ENCODE measurements at regions not wholly inside any gene's neighbourhood (a gene's known extent, or its start where the extent isn't known, plus 50 kb on each side); places are given as distances from the start of the nearest gene placed in this dataset.

DNA sequence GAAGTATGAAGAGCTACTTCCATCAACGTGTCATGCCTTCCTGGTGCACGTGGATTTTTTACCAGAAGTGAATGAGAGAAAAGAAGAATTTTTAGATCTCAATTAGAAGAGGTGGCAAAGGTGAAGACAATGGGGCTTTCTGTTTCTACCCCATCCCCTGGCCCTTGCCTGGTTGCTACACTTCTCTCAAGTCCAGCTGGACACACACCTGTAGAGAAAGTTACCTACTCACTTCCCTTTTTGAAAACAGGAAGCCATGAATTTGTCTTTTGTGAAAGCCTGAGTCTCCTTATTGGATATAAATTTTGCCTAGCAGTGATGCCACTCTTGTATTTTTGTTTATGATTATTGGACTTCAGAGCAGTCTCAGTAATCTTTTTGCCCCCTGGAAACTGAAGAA lies 142.9 kb upstream of the AKR1E2 start:
- H3K4me3 ChIP-seq (ENCODE audit: low read length): no peak overlapping the region
- H3K9me3 ChIP-seq (ENCODE audit: control insufficient read depth, insufficient read depth, low read length): no peaks in the 10 kb centered on the region
- H3K9me2 ChIP-seq (replicated peaks; ENCODE audit: control insufficient read depth, low read length): no peaks in the 10 kb centered on the region
- H4K20me1 ChIP-seq (ENCODE audit: control insufficient read depth, insufficient read depth, low read depth, low read length): no peaks in the 10 kb centered on the region
- H3K36me3 ChIP-seq (ENCODE audit: control insufficient read depth, low read length): no peaks in the 10 kb centered on the region
- no peak overlapping the region for H3K4me2 ChIP-seq (ENCODE audit: low read length)
- no peak overlapping the region for H3K27ac ChIP-seq (ENCODE audit: low read depth, low read length)
- no peak for TF ChIP-seq EZH2phosphoT487 (IDR thresholded peaks at IDR 0.05; ENCODE audit: borderline replicate concordance, low read length)
- TF ChIP-seq, protein P1, sequence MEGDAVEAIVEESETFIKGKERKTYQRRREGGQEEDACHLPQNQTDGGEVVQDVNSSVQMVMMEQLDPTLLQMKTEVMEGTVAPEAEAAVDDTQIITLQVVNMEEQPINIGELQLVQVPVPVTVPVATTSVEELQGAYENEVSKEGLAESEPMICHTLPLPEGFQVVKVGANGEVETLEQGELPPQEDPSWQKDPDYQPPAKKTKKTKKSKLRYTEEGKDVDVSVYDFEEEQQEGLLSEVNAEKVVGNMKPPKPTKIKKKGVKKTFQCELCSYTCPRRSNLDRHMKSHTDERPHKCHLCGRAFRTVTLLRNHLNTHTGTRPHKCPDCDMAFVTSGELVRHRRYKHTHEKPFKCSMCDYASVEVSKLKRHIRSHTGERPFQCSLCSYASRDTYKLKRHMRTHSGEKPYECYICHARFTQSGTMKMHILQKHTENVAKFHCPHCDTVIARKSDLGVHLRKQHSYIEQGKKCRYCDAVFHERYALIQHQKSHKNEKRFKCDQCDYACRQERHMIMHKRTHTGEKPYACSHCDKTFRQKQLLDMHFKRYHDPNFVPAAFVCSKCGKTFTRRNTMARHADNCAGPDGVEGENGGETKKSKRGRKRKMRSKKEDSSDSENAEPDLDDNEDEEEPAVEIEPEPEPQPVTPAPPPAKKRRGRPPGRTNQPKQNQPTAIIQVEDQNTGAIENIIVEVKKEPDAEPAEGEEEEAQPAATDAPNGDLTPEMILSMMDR (IDR thresholded peaks at IDR 0.05; ENCODE audit: low read depth, low read length, poor library complexity, severe bottlenecking): no peak
- H3K79me2 ChIP-seq (ENCODE audit: control insufficient read depth, low read length): no peaks in the 10 kb centered on the region
- H3F3A ChIP-seq (ENCODE audit: control insufficient read depth, insufficient read depth): no peaks in the 10 kb centered on the region
- no peaks in the 10 kb centered on the region for H3K4me1 ChIP-seq (ENCODE audit: control insufficient read depth, low read length)
- H3K27me3 ChIP-seq (ENCODE audit: control insufficient read depth, low read length): no peaks in the 10 kb centered on the region

DNA sequence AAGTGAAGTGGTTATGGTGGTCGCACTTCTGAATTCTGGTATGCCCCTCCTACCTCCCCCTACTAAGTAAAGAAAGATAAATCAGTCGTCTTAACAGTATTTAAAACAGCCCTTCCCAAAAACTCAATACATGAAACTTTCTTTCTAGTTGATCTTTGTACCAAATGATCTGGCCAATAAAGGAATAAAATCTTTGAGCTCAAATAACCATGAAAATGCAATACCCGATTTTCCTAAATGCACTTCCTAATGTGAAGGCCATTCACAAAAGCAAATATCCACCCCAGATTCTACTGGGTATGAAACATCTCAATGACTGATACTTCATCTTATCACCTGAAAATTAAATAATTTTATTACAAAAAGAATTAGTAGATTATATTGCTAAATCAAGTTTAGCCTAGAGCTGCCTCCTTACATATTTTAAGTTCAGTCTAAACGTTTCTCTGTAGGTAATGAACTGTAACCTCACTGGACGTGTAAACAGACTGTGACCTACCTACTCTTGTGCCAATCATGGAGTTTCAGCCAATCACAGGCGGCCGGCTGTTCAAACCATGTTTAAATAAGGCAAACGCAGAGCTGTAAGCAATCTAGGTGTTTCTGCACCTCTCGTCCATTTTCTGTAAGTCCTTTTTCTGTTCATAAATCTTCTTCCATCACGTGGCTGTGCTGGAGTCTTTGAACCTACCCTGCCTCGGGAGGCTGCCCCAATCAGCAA lies 146.9 kb upstream of the AKR1E2 start:
- H3K36me3 ChIP-seq (ENCODE audit: control insufficient read depth, low read length): no peaks in the 10 kb centered on the region
- no peaks in the 10 kb centered on the region for H3K9me3 ChIP-seq (ENCODE audit: control insufficient read depth, insufficient read depth, low read length)
- H3K9me2 ChIP-seq (replicated peaks; ENCODE audit: control insufficient read depth, low read length): no peaks in the 10 kb centered on the region
- H3K27ac ChIP-seq (ENCODE audit: low read depth, low read length): no peak overlapping the region
- H3K4me3 ChIP-seq (ENCODE audit: low read length): no peak overlapping the region
- H3K4me2 ChIP-seq (ENCODE audit: low read length): no peak overlapping the region
- no peaks in the 10 kb centered on the region for H3K4me1 ChIP-seq (ENCODE audit: control insufficient read depth, low read length)
- no peaks in the 10 kb centered on the region for H3K27me3 ChIP-seq (ENCODE audit: control insufficient read depth, low read length)
- no peaks in the 10 kb centered on the region for H3F3A ChIP-seq (ENCODE audit: control insufficient read depth, insufficient read depth)
- TF ChIP-seq, protein P1 (IDR thresholded peaks at IDR 0.05; ENCODE audit: low read depth, low read length, poor library complexity, severe bottlenecking): no peak
- TF ChIP-seq EZH2phosphoT487 (IDR thresholded peaks at IDR 0.05; ENCODE audit: borderline replicate concordance, low read length): no peak
- no peaks in the 10 kb centered on the region for H3K79me2 ChIP-seq (ENCODE audit: control insufficient read depth, low read length)
- no peaks in the 10 kb centered on the region for H4K20me1 ChIP-seq (ENCODE audit: control insufficient read depth, insufficient read depth, low read depth, low read length)

DNA sequence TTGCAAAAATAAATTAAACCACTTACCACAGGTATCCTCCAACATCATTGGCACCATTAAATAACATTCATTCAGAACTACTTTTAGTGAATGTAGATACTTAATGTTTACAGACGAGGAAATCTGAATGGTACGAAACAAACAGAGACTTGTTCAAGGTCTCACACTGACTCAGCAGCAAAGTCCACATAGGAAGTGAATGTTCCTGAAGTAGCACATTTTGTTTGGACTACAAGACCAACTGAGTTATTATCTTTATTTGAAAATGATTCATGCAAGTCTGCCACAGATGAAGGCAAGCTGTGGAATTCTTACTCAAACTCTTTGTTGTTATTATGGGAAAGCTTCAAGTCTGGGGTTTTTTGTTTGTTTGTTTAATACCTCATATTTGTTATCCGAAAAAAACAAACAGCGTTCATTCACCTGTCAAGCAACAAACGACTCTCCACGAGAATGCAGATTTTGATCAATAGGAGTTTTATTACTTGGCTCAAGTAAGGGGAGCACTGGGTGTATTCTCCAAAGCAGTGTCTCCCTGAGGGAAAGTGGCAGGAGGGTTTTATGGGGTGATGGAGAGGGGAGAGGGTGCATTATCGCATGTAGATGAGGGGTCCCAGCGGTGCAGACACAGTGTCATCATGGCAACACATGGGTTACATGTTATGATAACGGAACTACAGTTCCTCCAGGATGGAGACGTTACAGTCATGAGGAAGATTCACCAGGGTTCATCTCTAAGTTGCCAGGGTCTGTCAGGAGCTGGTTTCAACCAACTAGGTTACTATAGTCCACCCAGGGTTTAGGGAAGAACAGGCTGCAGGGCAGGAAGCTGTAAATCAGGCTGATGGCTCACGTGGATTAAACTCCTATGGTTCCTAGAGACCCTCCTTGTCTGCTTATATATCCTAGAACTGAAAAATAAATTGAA lies 147.7 kb upstream of the AKR1E2 start:
- Histone ChIP-seq H3K4me3 (ENCODE audit: low read length) (no peak overlapping the region), H3K4me2 (ENCODE audit: low read length) (no peak overlapping the region)

More for the DNA sequence above, 147.7 kb upstream of the AKR1E2 start:
- no peaks in the 10 kb centered on the region for H3F3A ChIP-seq (ENCODE audit: control insufficient read depth, insufficient read depth)
- no peak overlapping the region for H3K27ac ChIP-seq (ENCODE audit: low read depth, low read length)
- no peaks in the 10 kb centered on the region for H3K79me2 ChIP-seq (ENCODE audit: control insufficient read depth, low read length)
- H4K20me1 ChIP-seq (ENCODE audit: control insufficient read depth, insufficient read depth, low read depth, low read length): no peaks in the 10 kb centered on the region
- TF ChIP-seq, protein P1 (IDR thresholded peaks at IDR 0.05; ENCODE audit: low read depth, low read length, poor library complexity, severe bottlenecking): no peak
- no peak for TF ChIP-seq EZH2phosphoT487 (IDR thresholded peaks at IDR 0.05; ENCODE audit: borderline replicate concordance, low read length)
- H3K9me3 ChIP-seq (ENCODE audit: control insufficient read depth, insufficient read depth, low read length): no peaks in the 10 kb centered on the region
- no peaks in the 10 kb centered on the region for H3K36me3 ChIP-seq (ENCODE audit: control insufficient read depth, low read length)
- no peaks in the 10 kb centered on the region for H3K4me1 ChIP-seq (ENCODE audit: control insufficient read depth, low read length)
- H3K9me2 ChIP-seq (replicated peaks; ENCODE audit: control insufficient read depth, low read length): no peaks in the 10 kb centered on the region
- no peaks in the 10 kb centered on the region for H3K27me3 ChIP-seq (ENCODE audit: control insufficient read depth, low read length)
